HG03378 (cell line): ENCODE measurements at regions not wholly inside any gene's neighbourhood (a gene's known extent, or its start where the extent isn't known, plus 50 kb on each side); places are given as distances from the start of the nearest gene placed in this dataset.

Experiments used
- ATAC-seq: cut with Tn5 transposase; IDR thresholded peaks from one replicate; pipeline ENCODE4 v1.9.1; 2021; ENCODE audit warnings: mild to moderate bottlenecking, moderate library complexity; ENCODE audit not compliant: unreplicated experiment

DNA sequence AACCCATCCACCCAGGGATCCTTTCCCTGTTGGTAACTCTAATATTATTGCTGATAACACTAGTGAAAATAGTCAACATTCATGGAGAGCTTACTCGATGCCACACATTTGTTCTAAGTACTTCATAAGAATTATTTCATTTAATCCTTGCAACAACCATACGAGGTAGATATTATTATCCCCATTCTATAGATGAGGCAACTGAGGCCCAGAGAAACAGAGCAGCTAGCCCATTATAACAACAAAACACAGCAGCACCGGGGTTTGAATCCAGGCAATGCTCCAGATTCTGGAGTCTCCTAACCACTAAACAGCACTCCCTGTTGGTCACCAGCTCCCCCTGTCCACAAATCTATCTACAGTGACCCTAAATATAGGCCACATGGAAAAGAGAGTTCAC lies 90.4 kb upstream of the PKDCC start:
- no peak for ATAC-seq

DNA sequence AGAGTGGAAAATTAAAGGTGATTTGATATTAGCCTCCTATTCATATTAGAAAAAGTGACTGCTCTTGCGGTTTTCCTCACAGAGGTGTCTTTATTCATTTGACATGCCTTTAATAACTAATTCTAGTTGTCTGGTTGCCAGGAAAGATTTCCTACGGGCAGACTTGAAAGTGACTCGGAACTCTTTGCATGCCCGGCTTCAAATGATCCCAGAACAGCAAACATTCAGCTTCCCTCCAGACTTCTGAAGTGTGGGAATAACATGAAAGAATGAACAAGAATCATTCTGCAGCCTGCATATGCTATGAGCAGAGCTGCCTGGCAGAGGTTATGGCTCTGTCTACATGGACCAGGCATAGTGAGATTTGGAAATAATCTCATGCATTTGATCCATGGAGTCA lies 89.6 kb upstream of the PKDCC start:
- ATAC-seq, result no peak

DNA sequence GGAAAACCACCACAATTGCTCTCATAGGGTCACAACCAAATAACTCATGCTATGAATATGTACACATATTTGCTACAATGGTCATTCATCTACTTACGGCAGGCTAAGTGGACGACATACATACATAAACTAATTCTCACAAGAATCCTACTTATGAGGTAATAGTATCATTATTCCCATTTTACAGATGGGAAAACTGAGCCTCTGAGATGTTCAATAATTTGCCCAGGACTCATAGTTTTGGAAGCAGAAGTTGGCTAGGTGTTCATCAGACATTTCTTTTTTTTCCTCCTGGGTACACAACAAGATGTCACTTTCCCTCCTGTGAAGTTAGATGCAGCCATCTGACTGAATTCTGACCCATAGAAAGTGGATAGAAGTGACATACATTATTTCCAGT lies 89.0 kb upstream of the PKDCC start:
- ATAC-seq, result no peak

DNA sequence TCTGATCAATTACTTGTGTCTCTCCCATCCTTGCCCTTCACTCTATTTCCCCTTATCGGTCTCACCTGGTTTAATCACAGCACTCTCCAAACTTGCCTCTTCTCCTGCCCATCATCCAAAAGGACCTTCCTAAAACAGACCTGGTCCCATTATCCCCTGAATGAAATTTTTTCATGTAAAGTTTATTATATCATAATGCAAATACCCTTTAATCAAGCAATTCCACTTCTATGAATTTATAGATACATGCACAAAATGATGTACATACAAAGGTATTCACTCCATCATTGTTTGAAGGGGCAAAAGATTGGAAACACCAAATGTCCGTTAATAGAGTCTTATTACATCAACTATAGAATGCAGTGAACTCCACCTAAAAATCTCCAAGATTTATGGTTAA lies 88.1 kb upstream of the PKDCC start:
- ATAC-seq, result no peak

DNA sequence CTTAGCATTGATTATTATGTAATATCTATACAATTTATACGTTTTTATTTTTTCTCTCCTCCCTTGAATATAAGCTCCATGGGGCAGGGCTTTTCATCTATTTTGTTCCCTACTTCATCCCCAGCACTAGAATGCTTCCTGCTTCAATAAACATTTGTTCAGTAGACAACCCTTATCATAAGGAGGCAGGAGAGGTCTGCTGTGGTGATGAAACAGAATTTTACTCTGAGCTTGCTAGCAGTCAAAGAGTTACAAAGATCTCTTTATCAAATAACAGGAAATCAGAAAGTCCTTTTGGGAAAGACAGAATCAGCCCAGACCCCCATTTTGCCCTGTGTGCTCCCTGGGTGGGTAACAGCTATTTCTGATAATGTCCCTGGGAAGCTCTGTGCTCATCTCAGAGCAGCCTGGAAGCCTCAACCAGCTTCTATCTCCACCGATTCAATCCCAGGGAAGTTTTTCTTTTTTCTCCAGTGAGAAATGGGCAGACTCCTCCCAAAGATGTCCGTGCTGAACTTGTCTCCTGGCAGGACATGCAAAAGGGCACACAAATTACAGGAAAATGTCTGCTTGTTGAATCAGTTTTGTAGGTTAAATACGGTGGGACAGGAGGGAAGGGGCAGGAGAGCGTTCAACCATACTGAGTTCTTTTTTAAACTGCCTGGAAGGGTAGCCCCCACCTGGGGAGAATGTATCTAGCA lies 84.7 kb upstream of the PKDCC start:
- ATAC-seq, result no peak

DNA sequence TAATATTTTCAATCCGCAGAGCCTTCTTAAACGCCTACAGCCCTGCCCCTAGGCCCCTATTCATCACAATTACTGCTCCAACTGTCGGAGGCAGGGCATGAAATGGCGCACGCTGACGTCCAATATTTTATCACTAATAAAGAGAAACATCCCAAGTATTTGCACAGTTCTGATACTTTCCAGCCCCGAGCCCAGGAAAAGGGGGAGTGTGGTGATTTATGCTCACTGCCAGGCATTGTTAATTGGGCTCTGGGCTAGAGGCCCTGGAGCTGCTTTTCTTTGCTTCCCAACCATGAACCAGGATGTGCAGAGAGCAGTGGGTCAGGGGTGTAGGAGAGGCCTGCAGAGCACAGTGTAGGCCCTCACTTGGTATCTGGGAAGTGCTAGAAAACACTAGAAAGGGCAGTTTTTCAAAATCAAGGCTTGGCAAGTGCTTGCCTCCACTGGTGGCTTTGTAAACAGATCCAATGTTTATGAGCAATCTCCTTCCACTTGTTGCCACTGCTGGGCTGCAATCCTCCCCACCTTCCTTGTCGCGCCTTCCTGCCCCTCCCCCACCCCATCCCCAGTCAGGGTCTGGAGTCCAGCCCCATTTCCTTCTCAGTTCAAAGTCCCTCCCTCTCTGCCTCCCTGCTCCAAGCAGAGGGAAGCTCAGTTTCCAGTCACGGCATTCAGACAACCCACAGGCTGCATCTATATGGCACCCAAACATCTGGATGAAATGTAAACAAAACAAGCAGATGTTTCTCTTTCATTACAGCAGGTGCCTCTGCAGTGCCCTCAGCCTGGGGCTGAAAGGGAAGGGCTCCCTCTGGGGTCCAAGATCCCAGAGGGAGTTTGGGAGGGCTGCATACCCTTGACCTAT lies 83.9 kb upstream of the PKDCC start:
- ATAC-seq, result no peak

DNA sequence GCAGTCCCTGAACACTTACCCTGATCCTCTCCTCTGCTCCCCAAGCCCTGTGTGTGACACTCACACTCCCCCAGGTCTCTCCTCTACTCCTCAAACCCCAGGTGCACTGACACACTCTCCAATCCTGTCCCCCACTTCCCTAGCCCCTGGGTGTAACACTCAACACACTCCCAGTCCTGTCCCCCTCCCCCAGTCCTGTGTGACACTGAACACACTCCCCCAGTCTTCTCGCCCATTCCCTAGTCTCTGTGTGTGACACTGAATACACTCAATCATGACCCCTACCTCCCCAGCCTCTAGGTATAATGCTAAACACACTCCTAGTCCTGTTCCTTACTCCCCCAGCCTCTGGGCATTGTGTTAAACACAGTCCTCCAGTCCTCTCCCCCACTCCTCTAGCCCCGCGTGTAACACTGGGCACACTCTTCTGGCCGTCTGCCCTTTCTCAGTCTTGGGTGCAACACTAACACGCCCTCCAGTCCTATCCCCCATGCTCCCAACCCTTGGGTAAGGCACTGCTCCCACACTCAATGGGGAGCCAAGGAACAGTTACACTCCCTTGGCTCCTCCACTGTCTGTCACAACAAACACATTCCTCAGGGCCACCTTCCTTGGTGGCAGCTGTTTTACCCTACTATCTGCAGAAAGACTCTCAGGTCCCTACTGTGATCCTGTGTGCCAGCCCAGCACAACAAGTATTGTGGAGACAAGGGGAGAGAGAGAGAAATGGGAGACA lies 82.5 kb upstream of the PKDCC start:
- no peak for ATAC-seq

DNA sequence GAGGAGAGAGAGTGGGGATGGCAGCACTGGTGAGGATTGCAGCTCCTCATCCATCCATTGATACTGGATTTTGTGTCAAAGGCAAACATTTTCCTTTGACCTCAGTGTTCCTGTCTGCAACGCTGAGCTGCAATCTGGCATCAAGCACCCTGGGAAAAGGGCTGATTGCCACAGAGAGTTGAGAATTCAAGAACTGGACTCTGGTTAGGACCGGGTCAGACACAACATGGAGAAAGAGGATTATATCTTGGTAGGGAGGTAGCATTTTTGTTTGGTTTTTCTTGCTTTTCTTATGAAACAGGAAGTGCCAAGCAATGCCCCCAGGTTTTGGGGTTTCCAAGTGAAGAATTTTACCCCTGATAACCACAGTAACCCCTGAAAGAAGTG lies 81.9 kb upstream of the PKDCC start:
- ATAC-seq, result no peak

DNA sequence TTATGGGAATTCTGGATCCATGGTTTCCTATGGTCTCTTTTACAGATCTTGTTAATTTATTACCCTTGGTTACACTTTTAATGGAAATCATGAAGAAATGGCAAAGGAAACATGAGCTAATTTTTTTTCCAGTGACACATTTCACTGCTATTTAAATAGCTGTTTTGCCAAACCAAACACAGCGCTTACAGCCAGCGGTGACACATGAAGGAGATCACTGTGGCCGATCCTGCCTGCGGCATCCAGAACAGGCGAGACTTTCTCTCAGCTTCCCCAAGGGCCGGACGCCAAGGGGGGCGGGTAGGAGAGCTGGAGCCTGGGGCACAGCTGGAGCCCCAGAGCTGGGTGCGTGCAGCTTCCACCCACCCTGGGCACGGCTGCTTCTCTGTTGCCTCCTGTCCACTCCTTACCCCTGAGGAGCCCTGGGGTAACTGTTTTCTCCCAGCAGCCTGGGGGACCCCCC lies 81.4 kb upstream of the PKDCC start:
- ATAC-seq, result no peak

DNA sequence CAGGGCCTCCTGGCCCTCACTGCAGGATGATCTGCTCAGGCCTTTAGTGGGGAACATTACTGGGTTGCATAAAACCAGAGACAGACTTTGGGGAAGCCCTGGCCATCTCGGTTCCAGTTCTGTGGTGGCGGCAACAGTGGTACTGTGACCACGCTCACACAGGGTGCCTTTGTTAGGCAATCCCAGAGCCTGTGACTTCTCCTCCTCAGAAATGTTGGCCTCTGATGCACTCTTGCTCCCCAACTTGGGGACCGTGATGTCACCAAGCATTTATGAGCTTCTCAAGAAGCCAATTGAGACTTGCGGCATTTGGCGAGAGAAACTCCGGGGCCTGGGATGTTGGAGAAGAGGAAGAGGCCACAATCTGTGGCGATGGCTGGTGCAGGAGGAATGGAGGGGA lies 80.9 kb upstream of the PKDCC start:
- no peak for ATAC-seq

DNA sequence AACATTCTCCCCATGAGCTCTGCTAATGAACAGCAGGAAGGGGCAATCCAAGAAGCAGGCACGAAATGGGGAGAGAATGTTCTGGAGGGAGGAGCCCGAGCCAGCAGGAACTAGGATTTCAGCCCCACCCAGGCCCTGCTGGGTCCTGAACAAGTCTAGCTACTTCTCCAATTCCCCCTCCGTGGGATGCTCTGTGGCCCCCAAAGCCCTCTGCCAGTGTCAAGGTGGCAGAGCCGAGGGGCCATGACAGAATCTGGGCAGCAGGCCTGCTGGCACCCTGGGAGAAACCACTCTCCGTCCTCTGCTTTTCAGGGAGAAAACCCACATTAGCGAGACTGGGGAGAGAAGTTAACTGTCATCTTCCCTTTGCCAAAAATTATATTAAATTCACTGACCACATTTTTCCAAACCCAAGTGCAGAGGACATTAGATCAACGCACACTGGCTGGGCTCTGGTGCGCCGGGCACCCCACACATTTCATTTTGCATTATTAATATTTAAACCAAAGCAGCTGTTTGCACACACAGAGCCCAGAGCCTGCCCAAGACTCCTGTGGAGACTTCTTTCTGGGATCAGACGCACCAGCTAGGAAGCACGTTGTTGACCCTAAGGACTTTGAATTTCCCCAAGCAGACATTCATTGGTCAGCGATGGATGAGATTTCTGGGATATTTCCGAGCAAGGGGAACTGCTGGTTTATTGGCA lies 80.2 kb upstream of the PKDCC start:
- no peak for ATAC-seq

DNA sequence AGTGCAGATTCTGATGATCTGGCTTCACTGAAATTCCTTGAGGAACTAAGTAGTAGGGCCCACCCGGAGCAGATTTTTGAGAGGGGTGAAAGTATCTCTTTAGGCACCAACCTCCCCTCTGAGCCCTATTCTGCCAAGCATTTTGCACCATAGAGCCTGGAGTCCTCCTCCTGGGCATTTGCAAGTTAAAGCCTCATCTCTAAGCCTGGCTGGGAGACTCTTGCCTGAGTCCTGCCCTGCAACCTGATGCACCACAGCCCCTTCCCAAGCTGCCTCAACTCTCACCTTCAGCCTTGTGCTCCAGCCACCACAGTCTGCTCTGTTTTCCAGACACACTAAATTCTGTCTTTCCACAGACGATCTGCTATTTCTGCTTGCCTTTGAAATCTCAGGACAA lies 79.6 kb upstream of the PKDCC start:
- ATAC-seq, result no peak

DNA sequence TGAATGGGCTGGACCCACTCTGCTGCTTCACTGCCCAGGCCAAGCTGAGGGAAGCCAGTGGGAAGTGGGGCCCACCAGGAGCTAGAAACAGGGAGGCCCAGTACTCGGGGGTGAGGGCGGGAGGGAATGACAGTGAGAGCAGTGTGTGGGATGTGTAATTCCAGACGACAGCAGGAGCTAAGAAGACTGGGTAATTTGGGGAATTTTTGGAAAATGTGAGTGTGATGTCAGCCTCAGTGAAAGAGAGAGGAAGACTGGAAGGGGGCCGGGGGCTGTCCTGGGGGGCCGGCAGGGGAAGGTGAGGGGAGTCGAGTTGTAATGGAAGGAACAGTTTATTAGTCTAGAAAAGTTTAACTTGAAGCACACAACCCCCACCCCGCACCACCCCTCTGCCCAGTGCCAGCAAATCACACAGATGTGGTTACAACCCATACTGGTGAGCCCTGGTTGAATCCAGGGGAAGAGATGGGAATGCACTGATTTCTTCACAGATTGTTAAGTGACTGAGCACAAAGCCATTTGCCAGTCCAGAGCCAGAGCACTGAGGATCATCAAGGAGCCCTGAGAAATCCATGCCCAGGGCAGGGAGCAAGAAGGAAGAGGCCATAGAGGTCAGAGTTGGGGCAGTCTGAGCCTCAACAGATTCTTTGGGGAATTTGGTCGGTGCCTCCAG lies 76.7 kb upstream of the PKDCC start:
- no peak for ATAC-seq

DNA sequence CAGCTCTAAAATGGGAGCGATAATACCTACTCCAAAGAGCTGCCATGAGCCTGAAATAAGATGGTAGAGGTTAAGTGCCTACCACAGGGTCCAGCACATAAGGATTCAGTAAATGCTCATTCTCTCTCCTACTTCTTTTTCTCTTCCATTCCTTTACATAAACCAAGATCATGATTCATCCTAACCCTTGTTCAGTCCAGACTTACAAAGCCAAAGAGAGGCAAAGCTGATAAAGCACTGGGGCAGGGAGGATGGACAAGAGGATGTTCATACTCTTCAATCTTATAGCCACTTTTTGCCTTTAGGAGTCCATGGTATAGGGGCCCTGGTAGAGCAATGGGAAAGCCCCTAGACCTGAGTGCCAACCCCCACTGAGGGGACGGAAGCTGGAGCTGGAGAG lies 75.6 kb upstream of the PKDCC start:
- ATAC-seq, result no peak

DNA sequence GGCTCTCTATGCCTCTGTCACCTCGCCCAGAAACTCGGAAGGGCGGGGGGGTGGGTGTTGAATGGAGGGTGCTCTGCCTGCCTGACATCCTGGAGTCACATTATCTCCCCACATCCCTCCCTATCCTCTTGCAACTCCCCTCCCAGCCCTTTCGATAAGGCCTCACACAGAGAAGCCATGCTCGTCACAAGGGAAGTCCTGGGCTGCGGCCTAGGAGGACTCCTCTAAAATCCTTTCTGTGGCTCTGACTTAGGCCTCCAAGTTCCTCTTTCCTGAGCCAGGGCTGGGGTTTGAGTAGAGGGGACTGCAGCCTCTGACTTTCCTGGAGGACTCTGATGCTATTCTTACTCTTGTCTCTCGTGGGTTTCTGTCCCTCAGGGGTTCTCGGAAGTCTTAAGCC lies 75.0 kb upstream of the PKDCC start:
- ATAC-seq, result no peak

DNA sequence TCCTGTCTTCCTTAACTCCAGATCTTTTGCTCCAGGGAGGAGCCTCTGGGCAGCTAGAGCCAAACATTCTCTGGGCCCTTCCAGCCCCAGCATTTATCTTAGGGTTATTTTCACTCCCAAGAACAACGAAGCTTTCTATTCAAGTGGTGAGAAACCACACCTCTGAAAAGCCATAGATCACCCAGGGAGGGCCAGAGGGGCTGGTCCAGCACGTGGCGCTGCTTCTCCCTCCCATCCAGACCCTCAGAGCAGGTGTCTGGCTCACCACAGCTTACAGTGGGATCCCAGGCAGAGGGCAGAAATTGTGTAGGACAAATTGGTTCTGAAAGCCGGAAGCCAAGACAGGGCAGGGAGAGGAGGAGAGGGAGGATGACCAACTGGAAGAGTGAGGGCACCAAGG lies 74.0 kb upstream of the PKDCC start:
- no peak for ATAC-seq

DNA sequence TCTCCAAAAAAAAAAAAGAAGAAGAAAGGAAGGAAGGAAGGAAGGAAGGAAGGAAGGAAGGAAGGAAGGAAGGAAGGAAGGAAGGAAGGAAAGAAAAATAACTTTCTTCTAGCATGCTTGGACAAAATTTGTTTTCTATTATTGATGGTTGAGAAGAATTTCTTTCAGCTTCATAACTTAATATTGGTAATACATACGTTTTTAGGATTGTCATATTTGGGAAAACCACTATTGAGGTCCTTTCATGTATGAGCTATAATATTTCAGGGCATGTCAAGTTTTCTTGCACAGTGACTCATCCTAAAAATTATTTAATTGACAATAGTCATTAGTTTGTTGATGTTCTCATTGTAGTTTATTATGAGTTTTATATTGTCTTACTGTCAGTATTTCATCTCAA lies 66.4 kb upstream of the PKDCC start:
- ATAC-seq, result no peak

DNA sequence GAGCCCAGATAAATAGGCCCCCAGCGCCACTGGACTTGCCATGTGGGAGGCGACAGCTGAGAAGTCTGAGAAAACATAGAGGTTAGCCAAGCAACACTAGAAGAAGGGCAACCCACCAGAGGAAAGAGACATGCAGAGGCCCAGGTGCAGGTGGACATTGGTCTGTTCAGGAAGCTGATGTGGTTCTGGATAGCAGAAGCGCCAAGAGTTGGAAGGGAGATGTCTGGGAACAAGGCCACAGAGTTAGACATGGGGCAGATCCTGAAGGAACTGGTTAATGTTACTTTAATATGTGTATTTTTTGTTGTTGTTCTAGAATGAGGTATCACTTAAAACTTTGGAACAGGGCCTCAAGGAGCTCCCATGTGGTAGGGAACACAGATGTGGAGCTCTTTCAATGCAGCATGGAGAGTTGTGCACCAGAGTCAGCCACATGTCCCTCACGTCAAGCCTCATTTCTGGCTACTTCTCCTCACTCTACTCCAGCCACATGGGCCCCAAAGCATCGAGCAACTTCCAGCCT lies 62.2 kb upstream of the PKDCC start:
- no peak for ATAC-seq

DNA sequence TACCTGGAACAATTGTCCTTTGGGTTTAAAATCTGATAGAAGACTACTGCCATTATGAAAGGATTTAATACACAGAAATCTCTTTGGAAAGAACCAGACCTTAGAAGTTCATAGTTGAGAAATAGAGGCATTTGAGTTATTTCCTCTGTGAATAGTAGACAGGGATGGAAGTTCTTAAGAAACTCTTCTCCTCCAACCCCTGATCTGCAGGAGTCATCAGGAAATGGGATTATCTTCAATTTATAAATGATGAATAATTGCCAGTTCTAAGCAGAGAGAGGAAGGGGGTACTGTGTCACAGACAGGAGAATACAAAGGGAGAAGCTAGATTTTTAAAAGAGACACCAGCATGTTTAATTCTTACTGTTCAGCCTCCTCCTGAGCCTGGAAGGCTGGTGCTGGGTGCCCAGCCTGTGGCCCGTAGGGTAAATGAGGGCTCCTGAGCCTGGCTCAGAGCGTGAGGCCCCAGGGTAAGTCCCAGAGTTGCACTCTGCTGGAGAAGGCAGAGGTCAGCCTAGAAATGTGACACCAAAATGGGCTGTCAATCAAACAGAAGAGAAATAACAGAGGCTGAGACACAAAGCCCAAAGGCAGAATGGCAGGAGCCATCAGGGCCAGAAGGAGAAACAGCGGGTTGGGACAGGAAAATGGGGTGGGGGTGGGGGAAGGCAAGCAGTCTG lies 58.2 kb upstream of the PKDCC start:
- no peak for ATAC-seq

DNA sequence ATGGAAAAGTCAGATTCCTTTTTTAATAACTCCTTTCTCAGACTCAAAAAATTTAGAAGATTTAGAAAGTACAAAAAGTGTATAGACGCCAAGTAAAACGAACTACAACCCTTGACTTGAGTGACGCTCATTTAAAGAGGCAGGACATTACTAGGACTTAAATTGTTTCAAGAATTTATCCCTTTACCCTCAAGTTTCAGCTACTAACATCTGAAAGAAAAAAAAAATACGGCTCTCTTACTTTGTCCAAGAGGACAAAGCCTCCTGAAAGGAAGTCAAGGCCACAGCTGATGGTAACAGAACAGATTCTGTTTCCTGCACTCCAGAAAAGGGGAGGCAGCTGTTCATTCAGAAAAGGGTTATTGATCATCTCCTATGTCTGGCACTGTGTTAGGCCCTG lies 57.6 kb upstream of the PKDCC start:
- ATAC-seq, result no peak
